BE2C (cell line): ENCODE measurements at regions not wholly inside any gene's neighbourhood (a gene's known extent, or its start where the extent isn't known, plus 50 kb on each side); places are given as distances from the start of the nearest gene placed in this dataset.

Source experiments
- DNase-seq: peaks from one replicate; pipeline ENCODE4 v3.0.0-alpha.2; 2020
- H3K27me3 ChIP-seq: fragments of 250-450 bp; sonication (Bioruptor Pico); 2 replicates; pipeline ENCODE4 v1.5.1; 2020; ENCODE audit warnings: mild to moderate bottlenecking
- H3K36me3 ChIP-seq: fragments of 250-450 bp; sonication (Bioruptor Pico); 2 replicates; pipeline ENCODE4 v1.5.1; 2020; ENCODE audit warnings: mild to moderate bottlenecking
- H3K4me1 ChIP-seq: fragments of 250-450 bp; sonication (Bioruptor Pico); 2 replicates; pipeline ENCODE4 v1.5.1; 2020
- H3K4me3 ChIP-seq: 2 replicates; pipeline ENCODE4 v1.5.1; 2011; ENCODE audit warnings: low read depth, low read length
- H3K9me3 ChIP-seq: fragments of 250-450 bp; sonication (Bioruptor Pico); 2 replicates; pipeline ENCODE4 v1.5.1; 2020
- CTCF ChIP-seq: IDR thresholded peaks from 2 replicates; pipeline ENCODE4 v1.5.1; 2012; ENCODE audit warnings: mild to moderate bottlenecking, low read depth, low read length

- no peak for TF ChIP-seq CTCF
- Histone ChIP-seq H3K4me3 (no peak overlapping the region), H3K36me3 (no peaks in the 10 kb centered on the region), H3K4me1 (no peaks in the 10 kb centered on the region), H3K9me3 (no peaks in the 10 kb centered on the region), H3K27me3 (no peaks in the 10 kb centered on the region)
- DNase-seq = no peak
These were observed 52.5 kb upstream of the PDE8B start for GRCh38 chr5:77157732-77158532.

GRCh38 chr5:77156379-77156778 lies 54.1 kb upstream of the PDE8B start:
- H3K4me1 ChIP-seq = no peaks in the 10 kb centered on the region
- no peak overlapping the region for H3K4me3 ChIP-seq
- TF ChIP-seq CTCF = no peak
- no peaks in the 10 kb centered on the region for H3K36me3 ChIP-seq
- DNase-seq = no peak
- no peaks in the 10 kb centered on the region for H3K27me3 ChIP-seq
- no peaks in the 10 kb centered on the region for H3K9me3 ChIP-seq

- no peak for TF ChIP-seq CTCF
- Histone ChIP-seq H3K4me3 (no peak overlapping the region), H3K36me3 (no peaks in the 10 kb centered on the region), H3K4me1 (no peaks in the 10 kb centered on the region), H3K9me3 (no peaks in the 10 kb centered on the region), H3K27me3 (no peaks in the 10 kb centered on the region)
- no peak for DNase-seq
These were observed 55.2 kb upstream of the PDE8B start for GRCh38 chr5:77155179-77155785.

- no peak overlapping the region for H3K4me3 ChIP-seq
- TF ChIP-seq CTCF = no peak
- no peaks in the 10 kb centered on the region for H3K4me1 ChIP-seq
- DNase-seq = no peak
- H3K27me3 ChIP-seq = no peaks in the 10 kb centered on the region
- no peaks in the 10 kb centered on the region for H3K36me3 ChIP-seq
- H3K9me3 ChIP-seq = no peaks in the 10 kb centered on the region
These were observed 58.0 kb upstream of the PDE8B start for GRCh38 chr5:77152441-77152840.

- no peak for TF ChIP-seq CTCF
- Histone ChIP-seq H3K27me3 (no peaks in the 10 kb centered on the region), H3K9me3 (no peaks in the 10 kb centered on the region), H3K4me1 (no peaks in the 10 kb centered on the region), H3K36me3 (no peaks in the 10 kb centered on the region), H3K4me3 (no peak overlapping the region)
- DNase-seq = no peak
These were observed 59.0 kb upstream of the PDE8B start for GRCh38 chr5:77151501-77151900.

GRCh38 chr5:77146896-77147295 lies 59.8 kb upstream of the ZBED3 start:
- Histone ChIP-seq H3K4me3 (no peak overlapping the region), H3K36me3 (no peaks in the 10 kb centered on the region), H3K9me3 (no peaks in the 10 kb centered on the region), H3K4me1 (no peaks in the 10 kb centered on the region), H3K27me3 (no peaks in the 10 kb centered on the region)
- DNase-seq = no peak
- no peak for TF ChIP-seq CTCF
